B cell (primary cell): ENCODE measurements at regions not wholly inside any gene's neighbourhood (a gene's known extent, or its start where the extent isn't known, plus 50 kb on each side); places are given as distances from the start of the nearest gene placed in this dataset.

Source experiments
- ATAC-seq: fragments of 200-7000 bp; cut with Tn5 transposase; one replicate; pipeline ENCODE4 v1.10.0; 2021; ENCODE audit warnings: low read depth, mild to moderate bottlenecking, moderate number of reproducible peaks, moderate library complexity
- CTCF ChIA-PET: fragments of 350-600 bp; sonication (Branson Sonifier 250); formaldehyde crosslinking; loops from one replicate; lab custom pipeline; 2021; ENCODE audit warnings: antibody characterized with exemption, inconsistent platforms; lab: Charles Lee
- POLR2A ChIA-PET: fragments of 350-600 bp; sonication (Branson Sonifier 250); formaldehyde crosslinking; loops from one replicate; lab custom pipeline; 2021; ENCODE audit warnings: antibody characterized with exemption; lab: Charles Lee
- DNase-seq: peaks from one replicate; pipeline ENCODE4 v3.0.0; 2013
- H2AFZ ChIP-seq: 2 replicates; pipeline ENCODE4 v1.6.1; 2012; ENCODE audit warnings: mild to moderate bottlenecking, low read depth, low read length; ENCODE audit not compliant: insufficient read depth, poor library complexity, severe bottlenecking
- H3K27ac ChIP-seq, 2 donors: 1 replicate in 1 of 2; 2 replicates in 1 of 2; pipeline ENCODE4 v1.5.1; 2012 to 2013; ENCODE audit warnings: low read length in 2 of 2, mild to moderate bottlenecking in 2 of 2, moderate library complexity in 1 of 2
- H3K27me3 ChIP-seq, 4 experiments: fragments of 200-600 bp in 1 of 4; sonication (generic) in 1 of 4; replicated peaks in 1 of 4; 1 replicate in 2 of 4; 2 replicates in 2 of 4; pipeline versions ENCODE4 v1.6.1 to v1.7.0; 2013 to 2016; ENCODE audit warnings: low read length in 3 of 4, mild to moderate bottlenecking in 2 of 4, mixed read lengths in 1 of 4, moderate library complexity in 1 of 4; ENCODE audit not compliant: insufficient read depth in 4 of 4, control insufficient read depth in 3 of 4; ENCODE audit errors: control extremely low read depth in 1 of 4
- H3K36me3 ChIP-seq, 2 experiments: replicated peaks in 1 of 2; 1 replicate in 1 of 2; 2 replicates in 1 of 2; pipeline versions ENCODE4 v1.6.1 to v1.7.1; 2013; ENCODE audit warnings: low read length in 1 of 2; ENCODE audit not compliant: insufficient read depth in 2 of 2, control insufficient read depth in 1 of 2; ENCODE audit errors: control extremely low read depth in 1 of 2, extremely low read depth in 1 of 2
- H3K4me1 ChIP-seq, 2 donors: fragments of 200-600 bp in 1 of 2; sonication (generic) in 1 of 2; 1 replicate in 1 of 2; 2 replicates in 1 of 2; pipeline versions ENCODE4 v1.5.1 to v1.6.1; 2013 to 2017; ENCODE audit warnings: low read length in 2 of 2; ENCODE audit not compliant: control insufficient read depth in 2 of 2, insufficient read depth in 2 of 2
- H3K4me2 ChIP-seq: replicated peaks from 2 replicates; pipeline ENCODE3; 2012; ENCODE audit warnings: mild to moderate bottlenecking, low read depth, low read length; ENCODE audit not compliant: poor library complexity, severe bottlenecking
- H3K4me3 ChIP-seq, 5 experiments: fragments of 200-600 bp in 1 of 5; sonication (generic) in 1 of 5; 1 replicate in 3 of 5; 2 replicates in 2 of 5; pipeline versions ENCODE4 v1.5.1 to v1.7.0; 2011 to 2016; ENCODE audit warnings: low read length in 4 of 5, mild to moderate bottlenecking in 4 of 5, low read depth in 2 of 5, control low read depth in 1 of 5, moderate library complexity in 1 of 5; ENCODE audit not compliant: insufficient read depth in 1 of 5; ENCODE audit errors: control extremely low read depth in 1 of 5, extremely low read depth in 1 of 5
- H3K79me2 ChIP-seq: fragments of 200-600 bp; sonication (generic); one replicate; pipeline ENCODE4 v1.6.0; 2016; ENCODE audit warnings: low read length; ENCODE audit not compliant: control insufficient read depth, insufficient read depth
- H3K9ac ChIP-seq: fragments of 200-600 bp; sonication (generic); 2 replicates; pipeline ENCODE4 v1.6.1; 2017; ENCODE audit warnings: mild to moderate bottlenecking, low read length, moderate library complexity
- H3K9me3 ChIP-seq, 3 donors: one replicate each; pipeline versions ENCODE4 v1.6.1 to v1.7.1; 2013; ENCODE audit warnings: low read length in 2 of 3; ENCODE audit not compliant: control insufficient read depth in 2 of 3, insufficient read depth in 1 of 3; ENCODE audit errors: control extremely low read depth in 1 of 3
- H4K20me1 ChIP-seq: 2 replicates; pipeline ENCODE4 v1.6.0; 2012; ENCODE audit warnings: mild to moderate bottlenecking, low read length; ENCODE audit not compliant: insufficient read depth, control insufficient read depth, poor library complexity, severe bottlenecking
- H3K27ac Mint-ChIP-seq: one replicate; pipeline ENCODE4 v1.8.0; 2021; ENCODE audit warnings: mixed read lengths
- H3K27me3 Mint-ChIP-seq: one replicate; pipeline ENCODE4 v1.8.0; 2021; ENCODE audit warnings: mixed read lengths
- H3K4me1 Mint-ChIP-seq: one replicate; pipeline ENCODE4 v1.8.0; 2021; ENCODE audit warnings: mixed read lengths
- H3K4me3 Mint-ChIP-seq: one replicate; pipeline ENCODE4 v1.8.0; 2021; ENCODE audit warnings: mixed read lengths
- H3K9me3 Mint-ChIP-seq: one replicate; pipeline ENCODE4 v1.8.0; 2022; ENCODE audit warnings: mixed read lengths; ENCODE audit not compliant: insufficient read depth
- EZH2 ChIP-seq: IDR thresholded peaks from 2 replicates; pipeline ENCODE4 v1.6.1; 2012; ENCODE audit warnings: borderline replicate concordance, low read depth, mild to moderate bottlenecking, moderate library complexity, low read length; ENCODE audit not compliant: insufficient read depth, poor library complexity, severe bottlenecking
- WGBS: methylation state at CpG from one replicate; pipeline ENCODE4 v1.1.5; 2013; ENCODE audit warnings: missing lambda C conversion rate; ENCODE audit not compliant: insufficient coverage; 5-methylcytosine and 5-hydroxymethylcytosine counted together
- intact Hi-C: fragments of 100-400 bp; cut with micrococcal nuclease; formaldehyde crosslinking; loops from one replicate; pipeline ENCODE4 v1.10.0; 2022
- TF ChIP-seq, protein P1 (sequence below): fragments of 200-600 bp; IDR thresholded peaks from one replicate; pipeline ENCODE4 v1.8.0; 2022; ENCODE audit warnings: antibody characterized with exemption, mild to moderate bottlenecking

DNA sequence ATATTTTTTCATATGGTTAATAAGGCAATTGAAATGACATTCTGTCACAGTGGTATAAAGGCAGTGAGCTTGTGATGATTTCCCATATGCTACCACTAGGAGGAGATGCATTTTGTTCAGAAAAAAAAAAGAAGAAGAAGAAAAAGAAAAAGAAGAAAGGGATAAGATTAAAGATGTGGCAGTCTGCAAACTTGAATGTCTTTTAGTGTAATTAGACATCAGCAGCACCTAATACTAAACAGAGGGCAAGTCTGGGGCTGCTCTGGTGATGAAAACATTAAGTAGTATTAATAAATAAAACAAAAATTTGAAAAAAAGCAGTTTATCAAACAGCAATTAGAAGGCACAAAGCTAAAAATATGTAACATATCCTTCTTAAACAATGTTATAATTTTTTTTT lies 95.4 kb upstream of the DEFB112 start:
- Histone ChIP-seq H3K79me2 (no peaks in the 10 kb centered on the region), H3K4me2 (no peak overlapping the region), H3K27me3 (no peaks in the 10 kb centered on the region), H3K4me3 (no peak overlapping the region), H4K20me1 (no peaks in the 10 kb centered on the region), H3K9ac (no peak overlapping the region), H2AFZ (no peak overlapping the region), H3K27ac (no peak overlapping the region), H3K36me3 (no peaks in the 10 kb centered on the region), H3K4me1 (no peaks in the 10 kb centered on the region), H3K9me3 (no peaks in the 10 kb centered on the region)
- ChIA-PET CTCF (interaction anchor here (1.4 kb wide), 1 partner anchor 12 kb away, joined by 3 read pairs; no protein-coding TSS in a partner anchor), POLR2A (no interaction called here)
- Mint-ChIP-seq H3K4me3 (no peak overlapping the region), H3K27me3 (no peaks in the 10 kb centered on the region), H3K9me3 (peaks cover 2% of the 10 kb centered on the region), H3K4me1 (no peaks in the 10 kb centered on the region), H3K27ac (no peak overlapping the region)
- intact Hi-C loops = no loop called here
- no peak for DNase-seq
- ATAC-seq = no peak
- TF ChIP-seq, protein P1, sequence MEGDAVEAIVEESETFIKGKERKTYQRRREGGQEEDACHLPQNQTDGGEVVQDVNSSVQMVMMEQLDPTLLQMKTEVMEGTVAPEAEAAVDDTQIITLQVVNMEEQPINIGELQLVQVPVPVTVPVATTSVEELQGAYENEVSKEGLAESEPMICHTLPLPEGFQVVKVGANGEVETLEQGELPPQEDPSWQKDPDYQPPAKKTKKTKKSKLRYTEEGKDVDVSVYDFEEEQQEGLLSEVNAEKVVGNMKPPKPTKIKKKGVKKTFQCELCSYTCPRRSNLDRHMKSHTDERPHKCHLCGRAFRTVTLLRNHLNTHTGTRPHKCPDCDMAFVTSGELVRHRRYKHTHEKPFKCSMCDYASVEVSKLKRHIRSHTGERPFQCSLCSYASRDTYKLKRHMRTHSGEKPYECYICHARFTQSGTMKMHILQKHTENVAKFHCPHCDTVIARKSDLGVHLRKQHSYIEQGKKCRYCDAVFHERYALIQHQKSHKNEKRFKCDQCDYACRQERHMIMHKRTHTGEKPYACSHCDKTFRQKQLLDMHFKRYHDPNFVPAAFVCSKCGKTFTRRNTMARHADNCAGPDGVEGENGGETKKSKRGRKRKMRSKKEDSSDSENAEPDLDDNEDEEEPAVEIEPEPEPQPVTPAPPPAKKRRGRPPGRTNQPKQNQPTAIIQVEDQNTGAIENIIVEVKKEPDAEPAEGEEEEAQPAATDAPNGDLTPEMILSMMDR = no peak
- TF ChIP-seq EZH2 = no peak

DNA sequence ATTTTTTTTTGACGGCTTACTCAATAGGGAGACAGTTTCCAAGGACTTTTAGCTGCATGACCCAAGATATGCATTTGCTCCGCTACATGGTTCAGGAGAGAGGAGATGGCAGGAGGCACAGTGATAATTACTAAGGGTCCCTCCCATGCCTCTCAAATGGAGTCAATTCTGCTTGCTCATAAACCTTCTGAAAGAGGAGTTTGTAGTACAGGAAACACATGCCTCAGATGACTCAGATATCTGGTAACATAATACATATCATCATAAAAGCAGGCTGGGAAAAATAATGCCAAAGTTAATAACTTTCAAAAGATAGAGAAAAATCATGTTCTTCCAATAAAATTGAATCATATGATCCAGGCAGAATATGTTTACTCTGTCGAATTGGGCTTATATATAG lies 97.6 kb upstream of the DEFB112 start:
- no peak for DNase-seq
- ATAC-seq = no peak
- Mint-ChIP-seq H3K4me3 (no peak overlapping the region), H3K27ac (no peak overlapping the region), H3K9me3 (peaks cover 2% of the 10 kb centered on the region), H3K4me1 (no peaks in the 10 kb centered on the region), H3K27me3 (no peaks in the 10 kb centered on the region)
- Histone ChIP-seq H3K27ac (no peak overlapping the region), H3K4me1 (no peaks in the 10 kb centered on the region), H3K9me3 (no peaks in the 10 kb centered on the region), H3K4me2 (no peak overlapping the region), H3K27me3 (no peaks in the 10 kb centered on the region), H3K9ac (no peak overlapping the region), H3K4me3 (no peak overlapping the region), H3K79me2 (no peaks in the 10 kb centered on the region), H2AFZ (no peak overlapping the region), H4K20me1 (no peaks in the 10 kb centered on the region), H3K36me3 (no peaks in the 10 kb centered on the region)
- POLR2A ChIA-PET = no interaction called here
- TF ChIP-seq EZH2 = no peak
- TF ChIP-seq, protein P1 = no peak
- CTCF ChIA-PET = no interaction called here
- intact Hi-C loops = no loop called here
- WGBS = no CpG with 5 or more reads among the region's 3 CpGs
